Esophagus (tissue), 2 donors: ENCODE measurements at regions not wholly inside any gene's neighbourhood (a gene's known extent, or its start where the extent isn't known, plus 50 kb on each side); places are given as distances from the start of the nearest gene placed in this dataset.

ENCODE experiments used
- H3K27ac ChIP-seq, 2 donors: one replicate each; pipeline ENCODE4 v1.5.1; 2013; ENCODE audit warnings: low read depth in 2 of 2, mild to moderate bottlenecking in 2 of 2, inconsistent platforms in 1 of 2, low read length in 1 of 2, moderate library complexity in 1 of 2
- H3K27me3 ChIP-seq, 2 donors: one replicate each; pipeline ENCODE4 v1.6.1; 2013; ENCODE audit warnings: low read length in 2 of 2, control low read depth in 1 of 2, mild to moderate bottlenecking in 1 of 2; ENCODE audit not compliant: insufficient read depth in 2 of 2, control insufficient read depth in 1 of 2
- H3K36me3 ChIP-seq, 2 donors: one replicate each; pipeline ENCODE4 v1.6.1; 2013; ENCODE audit warnings: low read length in 1 of 2; ENCODE audit not compliant: control insufficient read depth in 2 of 2, insufficient read depth in 2 of 2
- H3K4me1 ChIP-seq, 2 donors: one replicate each; pipeline ENCODE4 v1.6.1; 2013; ENCODE audit warnings: low read length in 1 of 2; ENCODE audit not compliant: control insufficient read depth in 2 of 2, insufficient read depth in 2 of 2
- H3K4me3 ChIP-seq, 2 donors: one replicate each; pipeline ENCODE4 v1.5.1; 2013; ENCODE audit warnings: low read length in 2 of 2, mild to moderate bottlenecking in 2 of 2, low read depth in 1 of 2, moderate library complexity in 1 of 2
- H3K9me3 ChIP-seq, 2 donors: one replicate each; pipeline ENCODE4 v1.6.1; 2013; ENCODE audit warnings: mild to moderate bottlenecking in 2 of 2, low read depth in 1 of 2, low read length in 1 of 2, moderate library complexity in 1 of 2; ENCODE audit not compliant: control insufficient read depth in 2 of 2, insufficient read depth in 1 of 2
- WGBS, 2 donors: extraction: QIAGEN DNeasy Blood & Tissue Kit; methylation state at CpG; one replicate each; pipeline ENCODE4 v1.1.7; 2013; 5-methylcytosine and 5-hydroxymethylcytosine counted together
- donor health status: healthy with polysubstance abuse.
- donor health status: Bipolar disorder and iron deficiency.

DNA sequence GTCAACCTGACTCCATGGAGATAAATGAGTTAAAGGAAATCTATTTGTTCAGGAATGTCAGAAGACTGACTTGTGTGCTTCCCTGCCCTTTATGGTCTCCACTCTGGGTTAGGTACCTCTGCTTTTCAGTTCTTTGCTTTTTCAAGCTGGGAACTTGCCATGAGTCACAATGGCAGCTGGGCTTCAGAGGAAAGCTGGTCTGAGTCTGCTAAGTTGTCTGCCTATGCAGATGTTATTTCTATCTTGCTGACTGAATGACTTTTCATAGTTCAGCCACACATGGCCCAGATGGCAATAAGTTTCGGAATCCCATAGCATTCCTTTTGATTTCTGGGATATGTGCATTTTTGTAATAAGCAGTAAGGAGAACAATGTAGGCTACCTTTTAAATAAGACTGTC lies 337.9 kb upstream of the FGF13 start:
- no peak overlapping the region for H3K27ac ChIP-seq
- no peaks in the 10 kb centered on the region for H3K9me3 ChIP-seq
- WGBS, 2 donors, result 65 to 77% methylated on average over 1 of the region's 1 CpG
- no peaks in the 10 kb centered on the region for H3K36me3 ChIP-seq
- H3K4me3 ChIP-seq, result no peak overlapping the region
- H3K27me3 ChIP-seq, result no peaks in the 10 kb centered on the region
- no peaks in the 10 kb centered on the region for H3K4me1 ChIP-seq

DNA sequence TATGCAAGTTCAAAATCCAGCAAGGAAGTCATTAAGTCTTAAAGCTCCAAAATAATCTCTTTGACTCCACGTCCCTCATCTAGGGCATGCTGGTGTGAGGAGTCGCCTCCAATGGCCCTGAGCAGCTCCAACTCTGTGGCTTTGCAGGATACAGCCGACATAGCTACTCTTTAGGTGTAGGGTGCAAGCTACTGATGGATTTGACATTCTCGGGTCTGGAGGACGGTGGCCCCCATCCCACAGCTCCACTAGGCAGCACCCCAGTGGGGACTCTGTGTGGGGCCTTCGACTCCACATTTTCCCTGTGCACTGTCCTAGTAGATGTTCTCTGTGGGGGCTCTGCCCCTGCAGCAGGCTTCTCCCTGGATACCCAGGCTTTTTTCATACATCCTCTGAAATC lies 333.2 kb upstream of the FGF13 start:
- 79 to 90% methylated on average over 6 of the region's 6 CpGs for WGBS, 2 donors
- no peak overlapping the region for H3K27ac ChIP-seq
- no peaks in the 10 kb centered on the region for H3K4me1 ChIP-seq
- no peaks in the 10 kb centered on the region for H3K9me3 ChIP-seq
- H3K36me3 ChIP-seq, result no peaks in the 10 kb centered on the region
- H3K4me3 ChIP-seq, result no peak overlapping the region
- H3K27me3 ChIP-seq, result peaks cover 0 to 2% of the 10 kb centered on the region in 2 donors

GRCh38 chrX:139039041-139039440 lies 327.5 kb upstream of the FGF13 start:
- Histone ChIP-seq H3K27me3 (peaks cover 0 to 3% of the 10 kb centered on the region in 2 donors), H3K36me3 (no peaks in the 10 kb centered on the region), H3K9me3 (no peaks in the 10 kb centered on the region), H3K27ac (no peak overlapping the region), H3K4me1 (no peaks in the 10 kb centered on the region), H3K4me3 (no peak overlapping the region)

- Histone ChIP-seq H3K9me3 (no peaks in the 10 kb centered on the region), H3K4me3 (no peak overlapping the region)
- whole genome bisulfite sequencing, 2 donors, result 33 to 53% methylated on average over 1 of the region's 1 CpG
Observed at GRCh38 chrX:139026811-139027210, 315.3 kb upstream of the FGF13 start.

DNA sequence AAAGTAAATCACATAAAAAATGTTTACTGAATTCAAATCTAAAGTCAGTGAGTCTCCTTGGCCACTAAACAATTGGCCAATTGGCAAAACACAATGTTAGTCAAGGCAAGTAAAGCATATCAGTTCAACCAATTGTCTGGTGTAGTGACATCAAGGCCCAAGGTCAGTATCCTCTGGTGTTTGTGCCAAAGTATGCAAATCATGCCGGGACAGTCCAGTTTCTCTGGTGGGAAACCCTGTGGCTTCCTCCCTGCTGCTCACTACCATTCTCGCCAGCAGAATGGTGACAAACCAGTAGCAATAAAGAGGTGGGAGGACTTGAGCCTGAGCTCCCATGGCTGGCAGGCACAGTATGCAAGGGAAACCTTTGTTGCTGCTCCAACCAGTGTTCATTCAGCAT lies 314.9 kb upstream of the FGF13 start:
- WGBS, 2 donors, result 51 to 77% methylated on average over 2 of the region's 2 CpGs
- no peaks in the 10 kb centered on the region for H3K27me3 ChIP-seq
- H3K4me1 ChIP-seq, result no peaks in the 10 kb centered on the region
- H3K27ac ChIP-seq, result no peak overlapping the region
- H3K4me3 ChIP-seq, result no peak overlapping the region
- no peaks in the 10 kb centered on the region for H3K36me3 ChIP-seq
- no peaks in the 10 kb centered on the region for H3K9me3 ChIP-seq

More at GRCh38 chrX:139026811-139027210, 315.3 kb upstream of the FGF13 start:
- Histone ChIP-seq H3K4me1 (no peaks in the 10 kb centered on the region), H3K36me3 (no peaks in the 10 kb centered on the region), H3K27ac (no peak overlapping the region), H3K27me3 (no peaks in the 10 kb centered on the region)

GRCh38 chrX:139025816-139026215 lies 314.3 kb upstream of the FGF13 start:
- Histone ChIP-seq H3K27ac (no peak overlapping the region), H3K9me3 (no peaks in the 10 kb centered on the region), H3K27me3 (no peaks in the 10 kb centered on the region), H3K4me3 (no peak overlapping the region), H3K36me3 (no peaks in the 10 kb centered on the region), H3K4me1 (no peaks in the 10 kb centered on the region)

GRCh38 chrX:139023531-139023930 lies 312.0 kb upstream of the FGF13 start:
- 71 to 74% methylated on average over 3 of the region's 3 CpGs for WGBS, 2 donors
- Histone ChIP-seq H3K36me3 (no peaks in the 10 kb centered on the region), H3K4me1 (no peaks in the 10 kb centered on the region), H3K4me3 (no peak overlapping the region), H3K9me3 (no peaks in the 10 kb centered on the region), H3K27me3 (no peaks in the 10 kb centered on the region), H3K27ac (no peak overlapping the region)

DNA sequence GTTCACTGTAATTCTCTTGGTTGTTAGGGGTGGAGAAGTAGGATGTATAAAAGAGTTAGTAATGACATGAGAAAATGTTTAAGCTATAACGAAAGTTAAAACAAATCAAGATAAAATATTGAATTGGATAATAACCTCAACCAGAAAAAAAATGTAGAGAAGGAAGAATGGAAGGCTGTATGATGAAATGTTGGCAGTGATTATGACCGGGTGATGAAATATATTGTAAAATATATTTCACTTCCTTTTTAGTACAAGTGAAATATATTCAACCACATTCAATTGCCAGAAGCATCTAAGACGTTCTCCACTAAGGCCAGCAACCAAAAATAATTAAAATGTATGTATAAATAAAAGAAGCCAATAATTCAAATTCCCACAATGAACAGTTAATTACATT lies 309.3 kb upstream of the FGF13 start:
- H3K4me3 ChIP-seq, result no peak overlapping the region
- H3K4me1 ChIP-seq, result no peaks in the 10 kb centered on the region
- H3K27me3 ChIP-seq, result no peaks in the 10 kb centered on the region
- WGBS, 2 donors, result 61 to 79% methylated on average over 3 of the region's 3 CpGs
- H3K27ac ChIP-seq, result no peak overlapping the region
- H3K9me3 ChIP-seq, result no peaks in the 10 kb centered on the region
- no peaks in the 10 kb centered on the region for H3K36me3 ChIP-seq

DNA sequence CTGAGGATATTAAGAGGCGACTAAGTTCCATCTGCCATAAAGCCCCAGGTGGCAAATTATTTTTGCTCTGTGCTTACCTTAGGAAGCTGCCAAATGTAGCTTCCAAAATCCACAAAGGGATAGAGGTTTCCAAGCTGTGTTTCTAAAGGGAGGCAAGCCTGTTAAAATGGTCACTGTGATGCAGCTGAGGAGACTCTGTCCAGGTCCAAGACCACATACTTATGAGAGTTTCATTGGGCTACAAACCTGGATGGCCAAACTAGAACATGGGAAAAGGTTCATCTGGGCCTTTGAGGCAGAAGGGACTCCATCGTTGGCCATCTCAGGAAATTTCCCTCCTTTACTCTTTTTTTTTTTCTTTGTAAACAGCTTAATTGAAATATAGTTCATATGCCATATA lies 306.9 kb upstream of the FGF13 start:
- WGBS, 2 donors, result 63 to 68% methylated on average over 2 of the region's 2 CpGs
- Histone ChIP-seq H3K27me3 (no peaks in the 10 kb centered on the region), H3K27ac (no peak overlapping the region), H3K4me3 (no peak overlapping the region), H3K36me3 (no peaks in the 10 kb centered on the region), H3K4me1 (no peaks in the 10 kb centered on the region), H3K9me3 (no peaks in the 10 kb centered on the region)

DNA sequence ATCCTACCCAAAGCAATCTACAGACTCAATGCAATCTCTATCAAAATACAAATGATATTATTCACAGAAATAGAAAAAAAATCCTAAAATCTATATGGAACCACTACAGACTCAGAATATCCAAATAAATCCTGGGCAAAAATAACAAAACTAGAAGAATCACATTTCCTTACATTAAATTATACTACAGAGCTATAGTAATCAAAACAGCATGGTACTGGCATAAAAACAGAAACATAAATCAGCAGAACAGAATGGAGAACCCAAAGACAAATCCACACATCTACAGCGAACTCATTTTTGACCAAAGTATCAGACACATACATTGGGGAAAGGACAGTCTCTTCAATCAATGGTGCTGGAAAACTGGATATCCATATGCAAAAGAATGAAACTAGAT lies 304.1 kb upstream of the FGF13 start:
- H3K27me3 ChIP-seq, result no peaks in the 10 kb centered on the region
- H3K36me3 ChIP-seq, result no peaks in the 10 kb centered on the region
- no peak overlapping the region for H3K27ac ChIP-seq
- no peaks in the 10 kb centered on the region for H3K4me1 ChIP-seq
- H3K4me3 ChIP-seq, result no peak overlapping the region
- 91 to 93% methylated on average over 1 of the region's 1 CpG for WGBS, 2 donors
- no peaks in the 10 kb centered on the region for H3K9me3 ChIP-seq
